GM23248 (cell line): ENCODE measurements at regions not wholly inside any gene's neighbourhood (a gene's known extent, or its start where the extent isn't known, plus 50 kb on each side); places are given as distances from the start of the nearest gene placed in this dataset.

Experiments used
- DNase-seq: peaks from one replicate; pipeline ENCODE4 v3.0.0-alpha.2; 2015
- H2AFZ ChIP-seq: fragments of 200-600 bp; sonication (generic); 2 replicates; pipeline ENCODE4 v1.6.1; 2016; ENCODE audit warnings: antibody characterized with exemption
- H3F3A ChIP-seq: fragments of 200-600 bp; sonication (generic); 2 replicates; pipeline ENCODE4 v1.6.1; 2016; ENCODE audit warnings: mild to moderate bottlenecking, antibody characterized with exemption, mixed run types; ENCODE audit not compliant: insufficient read depth
- H3K27ac ChIP-seq: fragments of 200-600 bp; sonication (generic); 2 replicates; pipeline ENCODE4 v1.5.1; 2016; ENCODE audit warnings: mild to moderate bottlenecking
- H3K27me3 ChIP-seq: fragments of 200-600 bp; sonication (generic); replicated peaks from 2 replicates; pipeline ENCODE4 v1.6.1; 2016; ENCODE audit warnings: mild to moderate bottlenecking; ENCODE audit not compliant: insufficient read depth
- H3K36me3 ChIP-seq: fragments of 200-600 bp; sonication (generic); 2 replicates; pipeline ENCODE4 v1.6.1; 2016; ENCODE audit warnings: low read depth, mild to moderate bottlenecking
- H3K4me1 ChIP-seq: fragments of 200-600 bp; sonication (generic); 2 replicates; pipeline ENCODE4 v1.6.1; 2016; ENCODE audit warnings: mild to moderate bottlenecking; ENCODE audit not compliant: insufficient read depth
- H3K4me2 ChIP-seq: fragments of 200-600 bp; sonication (generic); one replicate; pipeline ENCODE4 v1.6.1; 2016; ENCODE audit warnings: mild to moderate bottlenecking; ENCODE audit not compliant: unreplicated experiment
- H3K4me3 ChIP-seq: fragments of 200-600 bp; sonication (generic); 2 replicates; pipeline ENCODE4 v1.5.1; 2016; ENCODE audit warnings: mild to moderate bottlenecking
- H3K79me2 ChIP-seq: fragments of 200-600 bp; sonication (generic); 2 replicates; pipeline ENCODE4 v1.6.1; 2016; ENCODE audit warnings: mild to moderate bottlenecking; ENCODE audit not compliant: insufficient read depth
- H3K9ac ChIP-seq: fragments of 200-600 bp; sonication (generic); 2 replicates; pipeline ENCODE4 v1.6.1; 2016; ENCODE audit warnings: mild to moderate bottlenecking
- H3K9me2 ChIP-seq: fragments of 200-600 bp; sonication (generic); 2 replicates; pipeline ENCODE4 v1.6.1; 2016; ENCODE audit warnings: mixed run types, mild to moderate bottlenecking, moderate library complexity; ENCODE audit not compliant: insufficient read depth
- H3K9me3 ChIP-seq: fragments of 200-600 bp; sonication (generic); one replicate; pipeline ENCODE4 v1.6.1; 2017; ENCODE audit warnings: low read depth
- H4K20me1 ChIP-seq: fragments of 200-600 bp; sonication (generic); 2 replicates; pipeline ENCODE4 v1.6.0; 2016; ENCODE audit not compliant: insufficient read depth
- EZH2 ChIP-seq: fragments of 200-600 bp; sonication (generic); IDR thresholded peaks from 2 replicates; pipeline ENCODE4 v1.6.1; 2018; ENCODE audit warnings: antibody characterized with exemption, mild to moderate bottlenecking; ENCODE audit not compliant: insufficient read depth, poor library complexity, severe bottlenecking
- EZH2phosphoT487 ChIP-seq: fragments of 200-600 bp; sonication (generic); IDR thresholded peaks from 2 replicates; pipeline ENCODE4 v1.6.1; 2018; ENCODE audit warnings: antibody characterized with exemption, moderate library complexity, mild to moderate bottlenecking, low read depth; ENCODE audit not compliant: insufficient read depth
- WGBS, 2 experiments: methylation state at CpG; one replicate each; pipeline ENCODE4 v1.1.6; 2015 to 2017; ENCODE audit warnings: low lambda C conversion rate in 2 of 2, low coverage in 1 of 2; ENCODE audit errors: missing lambda C conversion rate in 2 of 2; 5-methylcytosine and 5-hydroxymethylcytosine counted together
- in situ Hi-C: fragments of 300-500 bp; cut with MboI; formaldehyde crosslinking; loops from 2 replicates; pipeline ENCODE4 v1.15.0; 2020

- Histone ChIP-seq H3K9me2 (no peaks in the 10 kb centered on the region), H4K20me1 (no peaks in the 10 kb centered on the region), H3K9ac (no peak overlapping the region), H3F3A (no peaks in the 10 kb centered on the region), H2AFZ (no peak overlapping the region), H3K27me3 (no peaks in the 10 kb centered on the region), H3K79me2 (no peaks in the 10 kb centered on the region), H3K4me3 (no peak overlapping the region), H3K4me1 (no peaks in the 10 kb centered on the region), H3K27ac (no peak overlapping the region), H3K4me2 (no peak overlapping the region), H3K9me3 (no peaks in the 10 kb centered on the region), H3K36me3 (no peaks in the 10 kb centered on the region)
- DNase-seq, result peak; percentile 43
- in situ Hi-C loops, result no loop called here
- 64 to 67% methylated on average over 14 of the region's 14 CpGs for WGBS, 2 experiments
- no peak for TF ChIP-seq EZH2phosphoT487
- TF ChIP-seq EZH2, result no peak
Measured at GRCh38 chr6:40796260-40797221, 209.4 kb upstream of the LRFN2 start.

- no peak overlapping the region for H3K9ac ChIP-seq
- no peaks in the 10 kb centered on the region for H3K4me1 ChIP-seq
- no peaks in the 10 kb centered on the region for H4K20me1 ChIP-seq
- H3K27ac ChIP-seq, result no peak overlapping the region
- H3K4me2 ChIP-seq, result no peak overlapping the region
- H3K36me3 ChIP-seq, result no peaks in the 10 kb centered on the region
- no peak for DNase-seq
- H3K4me3 ChIP-seq, result no peak overlapping the region
- no peaks in the 10 kb centered on the region for H3F3A ChIP-seq
- no peaks in the 10 kb centered on the region for H3K27me3 ChIP-seq
- in situ Hi-C loops, result no loop called here
- H3K79me2 ChIP-seq, result no peaks in the 10 kb centered on the region
- no peaks in the 10 kb centered on the region for H3K9me3 ChIP-seq
- no peaks in the 10 kb centered on the region for H3K9me2 ChIP-seq
- H2AFZ ChIP-seq, result no peak overlapping the region
- 20 to 22% methylated on average over 2 of the region's 2 CpGs for WGBS, 2 experiments
- TF ChIP-seq EZH2 (no peak), EZH2phosphoT487 (no peak)
Measured at GRCh38 chr6:40794586-40794985, 207.4 kb upstream of the LRFN2 start.

- Histone ChIP-seq H3K9ac (no peak overlapping the region), H3K4me2 (no peak overlapping the region), H3K4me3 (no peak overlapping the region), H3K36me3 (no peaks in the 10 kb centered on the region), H4K20me1 (no peaks in the 10 kb centered on the region), H3F3A (no peaks in the 10 kb centered on the region), H3K9me2 (no peaks in the 10 kb centered on the region), H3K27me3 (no peaks in the 10 kb centered on the region), H3K4me1 (no peaks in the 10 kb centered on the region; the same call in 1 of the 2 replicates), H3K9me3 (no peaks in the 10 kb centered on the region), H3K79me2 (no peaks in the 10 kb centered on the region), H3K27ac (no peak overlapping the region), H2AFZ (no peak overlapping the region)
- 91 to 96% methylated on average over 2 of the region's 2 CpGs for WGBS, 2 experiments
- no peak for DNase-seq
- TF ChIP-seq EZH2, result no peak
- no peak for TF ChIP-seq EZH2phosphoT487
- in situ Hi-C loops, result no loop called here
Measured at GRCh38 chr6:40792183-40792582, 205.0 kb upstream of the LRFN2 start.

GRCh38 chr6:40791004-40791403 lies 203.8 kb upstream of the LRFN2 start:
- Histone ChIP-seq H3K4me1 (no peaks in the 10 kb centered on the region; the same call in 1 of the 2 replicates), H3K9ac (no peak overlapping the region), H3K9me3 (no peaks in the 10 kb centered on the region), H3K27ac (no peak overlapping the region), H3F3A (no peaks in the 10 kb centered on the region), H3K79me2 (no peaks in the 10 kb centered on the region), H3K36me3 (no peaks in the 10 kb centered on the region), H3K4me3 (no peak overlapping the region), H4K20me1 (no peaks in the 10 kb centered on the region), H2AFZ (no peak overlapping the region), H3K9me2 (no peaks in the 10 kb centered on the region), H3K27me3 (no peaks in the 10 kb centered on the region; the same call in 1 of the 2 replicates), H3K4me2 (no peak overlapping the region)
- DNase-seq, result peak; percentile 24
- TF ChIP-seq EZH2, result no peak
- no peak for TF ChIP-seq EZH2phosphoT487
- in situ Hi-C loops, result no loop called here
- WGBS, 2 experiments, result 33 to 36% methylated on average over 4 of the region's 4 CpGs
